ENCODE measurements at regions not wholly inside any gene's neighbourhood (a gene's known extent, or its start where the extent isn't known, plus 50 kb on each side); places are given as distances from the start of the nearest gene placed in this dataset.
"Not testable (repeated sequence)": the region's sequence is repeated elsewhere in the genome, so short reads cannot be mapped to it uniquely, and the experiment has no call there.

DNA sequence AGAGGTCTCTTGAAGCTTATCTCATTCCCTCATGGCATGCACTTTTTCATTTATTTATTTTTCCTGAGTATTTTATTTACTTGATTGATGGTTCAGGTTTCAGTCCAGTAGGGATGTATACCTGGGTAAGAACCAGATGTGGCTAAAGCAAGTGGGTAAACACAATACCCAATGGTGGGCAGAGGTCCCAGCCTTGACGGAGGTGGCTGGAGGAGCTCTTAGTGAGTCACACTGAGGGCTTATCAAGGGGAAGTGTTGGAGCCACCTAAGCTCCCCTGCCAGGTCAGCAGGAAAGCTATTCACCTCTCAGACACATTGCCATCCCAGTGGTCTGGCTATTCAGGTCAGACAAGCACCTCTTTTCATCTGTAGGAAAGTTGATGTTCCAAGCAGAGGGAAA lies 236.2 kb upstream of the MAGEB16 start:
- TF ChIP-seq, protein P1, sequence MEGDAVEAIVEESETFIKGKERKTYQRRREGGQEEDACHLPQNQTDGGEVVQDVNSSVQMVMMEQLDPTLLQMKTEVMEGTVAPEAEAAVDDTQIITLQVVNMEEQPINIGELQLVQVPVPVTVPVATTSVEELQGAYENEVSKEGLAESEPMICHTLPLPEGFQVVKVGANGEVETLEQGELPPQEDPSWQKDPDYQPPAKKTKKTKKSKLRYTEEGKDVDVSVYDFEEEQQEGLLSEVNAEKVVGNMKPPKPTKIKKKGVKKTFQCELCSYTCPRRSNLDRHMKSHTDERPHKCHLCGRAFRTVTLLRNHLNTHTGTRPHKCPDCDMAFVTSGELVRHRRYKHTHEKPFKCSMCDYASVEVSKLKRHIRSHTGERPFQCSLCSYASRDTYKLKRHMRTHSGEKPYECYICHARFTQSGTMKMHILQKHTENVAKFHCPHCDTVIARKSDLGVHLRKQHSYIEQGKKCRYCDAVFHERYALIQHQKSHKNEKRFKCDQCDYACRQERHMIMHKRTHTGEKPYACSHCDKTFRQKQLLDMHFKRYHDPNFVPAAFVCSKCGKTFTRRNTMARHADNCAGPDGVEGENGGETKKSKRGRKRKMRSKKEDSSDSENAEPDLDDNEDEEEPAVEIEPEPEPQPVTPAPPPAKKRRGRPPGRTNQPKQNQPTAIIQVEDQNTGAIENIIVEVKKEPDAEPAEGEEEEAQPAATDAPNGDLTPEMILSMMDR (IDR thresholded peaks at IDR 0.05; ENCODE audit: low read depth, low read length) = no peak
- H3K4me3 ChIP-seq (ENCODE audit: low read depth, low read length) = no peak overlapping the region
- no peaks in the 10 kb centered on the region for H3K9me3 ChIP-seq
- H3K27me3 ChIP-seq = no peaks in the 10 kb centered on the region
- H3K4me1 ChIP-seq = no peaks in the 10 kb centered on the region
- no peak for DNase-seq
- no peaks in the 10 kb centered on the region for H3K36me3 ChIP-seq

DNA sequence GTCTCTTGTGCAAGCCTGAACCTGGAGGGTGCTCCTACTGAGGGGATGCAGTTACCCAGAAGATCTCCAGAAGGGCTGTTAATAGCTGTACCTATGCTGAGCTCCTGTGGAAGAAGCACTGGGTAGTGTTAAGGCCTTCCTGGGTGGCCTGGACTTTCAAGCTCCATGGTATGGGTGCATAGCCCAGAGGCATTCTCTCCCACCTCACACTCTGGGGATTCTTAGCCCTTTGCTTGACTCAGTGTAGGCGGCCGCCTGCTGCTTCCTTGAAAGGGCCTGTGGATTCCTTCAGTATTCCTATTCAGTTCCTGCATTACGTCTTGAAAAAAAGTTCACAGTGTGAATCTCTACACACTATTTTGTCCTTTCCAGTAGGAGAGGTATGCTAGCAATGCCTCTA lies 235.7 kb upstream of the MAGEB16 start:
- H3K27me3 ChIP-seq = no peaks in the 10 kb centered on the region
- no peaks in the 10 kb centered on the region for H3K36me3 ChIP-seq
- no peaks in the 10 kb centered on the region for H3K4me1 ChIP-seq
- no peaks in the 10 kb centered on the region for H3K9me3 ChIP-seq
- TF ChIP-seq, protein P1 (IDR thresholded peaks at IDR 0.05; ENCODE audit: low read depth, low read length) = no peak
- no peak for DNase-seq
- no peak overlapping the region for H3K4me3 ChIP-seq (ENCODE audit: low read depth, low read length)

DNA sequence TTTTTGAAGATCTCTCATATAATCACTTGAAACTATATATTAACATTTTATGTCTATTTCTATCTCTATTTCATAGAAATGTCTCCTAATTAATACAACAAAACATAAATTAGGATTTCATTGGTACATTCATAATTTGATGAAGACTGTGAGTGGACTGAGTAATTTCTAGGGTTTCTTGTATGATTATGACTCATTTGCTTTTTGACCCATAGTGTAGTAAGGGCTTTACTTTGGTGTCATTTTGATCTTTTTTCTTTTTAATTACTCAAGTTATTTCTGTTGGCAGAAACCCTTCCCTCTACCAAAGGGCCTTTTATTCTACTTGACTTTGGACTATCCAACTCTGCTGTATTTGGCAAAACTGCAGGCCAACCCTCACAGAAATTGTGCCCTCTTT lies 207.9 kb upstream of the MAGEB16 start:
- Histone ChIP-seq H3K4me3 (ENCODE audit: low read depth, low read length) (no peak overlapping the region), H3K9me3 (no peaks in the 10 kb centered on the region), H3K36me3 (no peaks in the 10 kb centered on the region), H3K4me1 (no peaks in the 10 kb centered on the region), H3K27me3 (no peaks in the 10 kb centered on the region)
- no peak for DNase-seq
- TF ChIP-seq, protein P1 (IDR thresholded peaks at IDR 0.05; ENCODE audit: low read depth, low read length) = no peak

DNA sequence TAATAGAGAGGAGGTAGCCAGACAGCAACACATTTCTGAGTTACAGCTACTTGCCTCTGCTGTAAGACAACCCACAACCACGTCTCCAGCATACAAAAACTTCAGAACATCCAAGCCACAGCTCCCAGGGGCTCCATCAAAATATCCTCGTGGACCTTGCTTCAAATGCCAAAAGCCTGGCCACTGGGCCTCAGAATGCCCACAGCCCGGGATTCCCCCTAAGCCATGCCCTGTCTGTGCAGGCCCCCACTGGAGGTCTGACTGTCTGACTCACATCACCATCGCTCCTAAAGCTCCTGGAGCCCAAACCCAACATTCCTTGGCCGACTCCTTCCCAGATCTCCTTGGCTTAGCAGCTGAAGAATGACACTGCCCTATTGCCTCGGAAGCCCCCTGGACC lies 186.6 kb upstream of the MAGEB16 start:
- H3K9me3 ChIP-seq; H3K4me3 ChIP-seq (ENCODE audit: low read depth, low read length); DNase-seq; H3K27me3 ChIP-seq; H3K36me3 ChIP-seq; H3K4me1 ChIP-seq: not testable (repeated sequence)

DNA sequence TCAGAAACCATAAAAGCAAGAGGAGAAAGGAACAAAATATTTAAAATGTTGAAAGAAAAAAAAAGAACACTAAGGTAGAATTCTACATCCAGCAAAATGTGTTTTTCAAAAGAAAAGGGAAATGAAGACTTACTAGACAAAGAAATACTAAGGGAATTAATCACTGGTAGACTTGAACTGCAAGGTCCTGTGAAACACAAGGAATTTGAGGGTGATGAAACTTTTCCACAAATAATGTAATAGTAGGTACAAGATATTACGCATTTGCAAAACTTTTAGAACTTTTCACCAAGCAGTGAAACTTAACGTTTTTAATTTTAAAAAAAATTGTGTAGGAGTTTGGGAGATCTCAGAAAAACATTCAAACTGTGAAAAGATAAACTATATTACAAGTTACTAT lies 180.3 kb upstream of the MAGEB16 start:
- H3K36me3 ChIP-seq = no peaks in the 10 kb centered on the region
- no peak overlapping the region for H3K4me3 ChIP-seq (ENCODE audit: low read depth, low read length)
- DNase-seq = no peak
- H3K27me3 ChIP-seq = no peaks in the 10 kb centered on the region
- no peaks in the 10 kb centered on the region for H3K9me3 ChIP-seq
- TF ChIP-seq, protein P1 (IDR thresholded peaks at IDR 0.05; ENCODE audit: low read depth, low read length) = no peak
- no peaks in the 10 kb centered on the region for H3K4me1 ChIP-seq

DNA sequence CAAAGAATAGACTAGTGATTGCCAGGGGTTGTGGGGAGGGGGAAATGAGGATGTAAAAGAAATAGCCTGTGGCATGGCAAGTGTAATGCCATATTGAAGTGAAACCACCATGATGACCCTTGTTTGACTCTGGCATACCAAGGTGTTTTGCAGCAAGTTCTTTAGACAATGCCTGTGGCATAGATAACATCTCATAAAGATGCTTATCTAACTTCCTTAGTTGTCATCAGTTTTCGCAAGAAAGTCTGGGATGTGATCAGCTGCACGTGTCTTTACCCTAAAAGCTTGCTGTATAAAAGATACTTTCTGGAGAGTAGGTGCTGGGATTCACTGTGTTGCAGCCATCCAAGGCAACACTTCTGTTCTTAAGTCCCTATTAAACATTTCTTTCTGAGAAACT lies 176.1 kb upstream of the MAGEB16 start:
- Histone ChIP-seq H3K9me3 (no peaks in the 10 kb centered on the region), H3K27me3 (no peaks in the 10 kb centered on the region), H3K4me3 (ENCODE audit: low read depth, low read length) (no peak overlapping the region), H3K36me3 (no peaks in the 10 kb centered on the region), H3K4me1 (no peaks in the 10 kb centered on the region)
- TF ChIP-seq, protein P1 (IDR thresholded peaks at IDR 0.05; ENCODE audit: low read depth, low read length) = no peak
- no peak for DNase-seq

DNA sequence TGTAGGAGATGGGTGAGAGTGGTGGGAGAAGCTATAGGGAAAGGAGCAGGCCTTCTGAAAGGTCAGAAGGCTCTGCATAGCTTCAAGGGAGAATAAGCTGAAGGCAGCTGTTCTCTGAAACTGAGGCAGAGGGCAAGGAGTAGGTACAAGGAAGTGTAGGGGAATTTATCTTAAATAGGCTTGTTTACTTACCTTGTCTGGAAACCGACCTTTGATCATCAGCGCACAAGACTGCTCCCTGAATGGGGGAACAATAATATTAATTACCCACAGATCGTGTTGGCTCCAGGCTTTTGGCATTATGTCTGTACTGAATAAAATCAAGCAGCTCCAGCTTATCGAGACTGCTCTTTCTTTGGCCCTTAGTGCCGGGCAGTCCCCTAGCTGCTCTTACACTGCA lies 175.5 kb upstream of the MAGEB16 start:
- no peaks in the 10 kb centered on the region for H3K4me1 ChIP-seq
- H3K36me3 ChIP-seq = no peaks in the 10 kb centered on the region
- no peaks in the 10 kb centered on the region for H3K27me3 ChIP-seq
- TF ChIP-seq, protein P1 (IDR thresholded peaks at IDR 0.05; ENCODE audit: low read depth, low read length) = no peak
- no peak for DNase-seq
- no peak overlapping the region for H3K4me3 ChIP-seq (ENCODE audit: low read depth, low read length)
- H3K9me3 ChIP-seq = no peaks in the 10 kb centered on the region
